HepG2 (cell line): ENCODE measurements at regions not wholly inside any gene's neighbourhood (a gene's known extent, or its start where the extent isn't known, plus 50 kb on each side); places are given as distances from the start of the nearest gene placed in this dataset.

ENCODE experiments used
- ATAC-seq: fragments of 200-7000 bp; cut with Tn5 transposase; 3 replicates; pipeline ENCODE4 v1.9.1; 2020; ENCODE audit warnings: mild to moderate bottlenecking, moderate library complexity
- BruUV-seq: library from RNA; stranded (reverse); fragments of 400-500 nt; replicated peaks from 2 replicates; lab custom pipeline; 2021; lab: Mats Ljungman, UMichigan
- CTCF ChIA-PET: fragments of 300-600 bp; formaldehyde crosslinking; extraction: SDS; loops from one replicate; lab custom pipeline; 2021; ENCODE audit warnings: low total read pairs, inconsistent platforms, low intra/inter-chr PET ratio; lab: Yijun Ruan, JAX
- POLR2A ChIA-PET: fragments of 350-600 bp; sonication (Branson Sonifier 250); formaldehyde crosslinking; loops from one replicate; lab custom pipeline; 2020; ENCODE audit warnings: antibody characterized with exemption, inconsistent platforms; lab: Yijun Ruan, JAX
- DNase-seq: peaks from one replicate; pipeline ENCODE4 v3.0.0-alpha.2; 2015; ENCODE audit warnings: low spot score
- FAIRE-seq: peaks from 3 replicates; lab custom pipeline; 2011; peaks lifted over from hg19 to GRCh38; lab: Jason Lieb, UNC
- H2AFZ ChIP-seq: one replicate; pipeline ENCODE4 v1.6.1; 2011; ENCODE audit warnings: low read length, inconsistent platforms
- H3K27ac ChIP-seq: fragments of 300-600 bp; 3 replicates; pipeline ENCODE4 v1.8.0; 2011; ENCODE audit warnings: mixed run types, mild to moderate bottlenecking, mixed read lengths, low read length, inconsistent platforms; ENCODE audit not compliant: insufficient read depth; ENCODE audit errors: extremely low read length
- H3K27me3 ChIP-seq, 2 experiments: fragments of 200-600 bp in 1 of 2; 2 replicates in 1 of 2; 3 replicates in 1 of 2; pipeline versions ENCODE4 v1.6.0 to v1.8.0; 2011; ENCODE audit warnings: low read length in 2 of 2, mild to moderate bottlenecking in 2 of 2, moderate library complexity in 2 of 2, inconsistent platforms in 1 of 2; ENCODE audit not compliant: insufficient read depth in 2 of 2, control insufficient read depth in 1 of 2
- H3K36me3 ChIP-seq, 2 experiments: fragments of 200-600 bp in 1 of 2; replicated peaks in 1 of 2; 2 replicates in 1 of 2; 3 replicates in 1 of 2; pipeline versions ENCODE4 v1.5.1 to v1.8.0; 2011; ENCODE audit warnings: low read length in 2 of 2, inconsistent platforms in 1 of 2; ENCODE audit not compliant: insufficient read depth in 2 of 2, control insufficient read depth in 1 of 2
- H3K4me1 ChIP-seq: 2 replicates; pipeline ENCODE4 v1.5.1; 2012; ENCODE audit warnings: low read length, inconsistent platforms; ENCODE audit not compliant: insufficient read depth
- H3K4me2 ChIP-seq: 2 replicates; pipeline ENCODE4 v1.6.0; 2011; ENCODE audit warnings: low read depth, low read length, inconsistent platforms
- H3K4me3 ChIP-seq, 3 experiments: fragments of 200-600 bp in 1 of 3; sonication (generic), shearing (Covaris generic) in 1 of 3; replicated peaks in 1 of 3; 2 replicates each; pipeline ENCODE4 v1.5.1; 2011 to 2016; ENCODE audit warnings: low read length in 3 of 3, inconsistent platforms in 2 of 3, low read depth in 2 of 3, mild to moderate bottlenecking in 2 of 3, control low read depth in 1 of 3, mixed read lengths in 1 of 3; ENCODE audit not compliant: insufficient read depth in 1 of 3
- H3K79me2 ChIP-seq: one replicate; pipeline ENCODE4 v1.6.1; 2011; ENCODE audit warnings: low read length, inconsistent platforms; ENCODE audit not compliant: insufficient read depth
- H3K9ac ChIP-seq: 2 replicates; pipeline ENCODE4 v1.6.0; 2011; ENCODE audit warnings: mild to moderate bottlenecking, low read depth, low read length, inconsistent platforms; ENCODE audit not compliant: insufficient read depth
- H3K9me3 ChIP-seq: 2 replicates; pipeline ENCODE4 v1.5.1; 2012; ENCODE audit warnings: mild to moderate bottlenecking, low read length
- H4K20me1 ChIP-seq: 2 replicates; pipeline ENCODE4 v1.6.0; 2011; ENCODE audit warnings: inconsistent platforms, mild to moderate bottlenecking, low read length, moderate library complexity; ENCODE audit not compliant: insufficient read depth
- CBX2 ChIP-seq, 2 experiments: fragments of 200-600 bp in 1 of 2; sonication (generic); formaldehyde crosslinking in 1 of 2; IDR thresholded peaks; 2 replicates each; pipeline versions ENCODE4 v1.7.0 to v1.8.1; 2018 to 2022; ENCODE audit warnings: low read depth in 2 of 2, low read length in 1 of 2, mild to moderate bottlenecking in 1 of 2, missing genetic modification reagents in 1 of 2
- CEBPG ChIP-seq: IDR thresholded peaks from 2 replicates; pipeline ENCODE4 v1.6.1; 2016
- CHD4 ChIP-seq: fragments of 200-600 bp; sonication (generic); IDR thresholded peaks from 2 replicates; pipeline ENCODE4 v1.7.0; 2017; ENCODE audit warnings: mild to moderate bottlenecking, low read length, borderline replicate concordance
- FOSL2 ChIP-seq: sonication (generic); formaldehyde crosslinking; IDR thresholded peaks from 2 replicates; pipeline ENCODE4 v1.4.0; 2020; ENCODE audit warnings: missing genetic modification reagents
- HDAC2 ChIP-seq: sonication (generic); formaldehyde crosslinking; IDR thresholded peaks from 2 replicates; pipeline ENCODE4 v1.4.0; 2020; ENCODE audit warnings: missing genetic modification reagents
- HNF4A ChIP-seq: sonication (generic); formaldehyde crosslinking; IDR thresholded peaks from 2 replicates; pipeline ENCODE4 v1.4.0; 2020; ENCODE audit warnings: missing genetic modification reagents
- KLF9 ChIP-seq: IDR thresholded peaks from 2 replicates; pipeline ENCODE4 v1.6.1; 2016; ENCODE audit warnings: low read depth
- NCOA2 ChIP-seq: sonication (generic); formaldehyde crosslinking; IDR thresholded peaks from 2 replicates; pipeline ENCODE4 v1.8.0; 2022; ENCODE audit warnings: inconsistent platforms
- NFIC ChIP-seq: IDR thresholded peaks from 2 replicates; pipeline ENCODE4 v1.6.1; 2012; ENCODE audit warnings: mild to moderate bottlenecking, low read length, inconsistent platforms
- RFX5 ChIP-seq: IDR thresholded peaks from 2 replicates; pipeline ENCODE4 v1.6.1; 2011; ENCODE audit warnings: low read depth, low read length, improper control_type of control experiment
- ZNF256 ChIP-seq: sonication (generic); formaldehyde crosslinking; conservative IDR thresholded peaks from 2 replicates; pipeline ENCODE4 v1.4.0; 2020; ENCODE audit warnings: missing genetic modification reagents
- ZNF263 ChIP-seq: sonication (generic); formaldehyde crosslinking; IDR thresholded peaks from 2 replicates; pipeline ENCODE4 v1.4.0; 2020; ENCODE audit warnings: missing genetic modification reagents
- ZNF7 ChIP-seq: IDR thresholded peaks from 2 replicates; pipeline ENCODE4 v1.6.1; 2016; ENCODE audit warnings: missing biosample characterization, missing genetic modification reagents
- ZSCAN30 ChIP-seq: sonication (generic); formaldehyde crosslinking; IDR thresholded peaks from 2 replicates; pipeline ENCODE4 v1.5.0; 2020; ENCODE audit warnings: mild to moderate bottlenecking, missing genetic modification reagents
- WGBS: methylation state at CpG from one replicate; pipeline ENCODE4 v1.1.6; 2017; ENCODE audit warnings: low lambda C conversion rate; 5-methylcytosine and 5-hydroxymethylcytosine counted together
- in situ Hi-C: cut with HindIII; loops from 2 replicates; pipeline ENCODE4 v1.10.0; 2017; ENCODE audit warnings: low pct_unique_long_range_greater_than_20kb; ENCODE audit not compliant: extremely low pct_ligation_motif_present
- intact Hi-C: fragments of 100-400 bp; cut with micrococcal nuclease; formaldehyde crosslinking; loops from one replicate; pipeline ENCODE4 v1.10.0; 2022; ENCODE audit not compliant: unreplicated experiment

GRCh38 chr2:104915107-104915793, 61.3 kb downstream of the POU3F3 start (continued):
- TF ChIP-seq KLF9 = no peak
- no peak for TF ChIP-seq HDAC2 (CRISPR knock-in tag)
- TF ChIP-seq ZNF256 = no peak
- TF ChIP-seq CBX2 (IDR thresholded peaks at IDR 0.05; ENCODE audit: low read depth, low read length) = no peak
- TF ChIP-seq CBX2 (CRISPR knock-in tag; IDR thresholded peaks at IDR 0.05; ENCODE audit: low read depth) = no peak
- TF ChIP-seq ZSCAN30 (CRISPR knock-in tag) = no peak

GRCh38 chr2:104919127-104919526, 65.2 kb downstream of the POU3F3 start:
- Histone ChIP-seq H2AFZ (no peak overlapping the region), H3K79me2 (no peaks in the 10 kb centered on the region), H3K36me3 (no peaks in the 10 kb centered on the region), H3K27me3 (peaks cover 0 to 7% of the 10 kb centered on the region in 2 experiments; a peak in 1 of 5 replicates), H4K20me1 (no peaks in the 10 kb centered on the region), H3K4me2 (no peak overlapping the region), H3K4me3 (no peak overlapping the region), H3K4me1 (no peaks in the 10 kb centered on the region; the same call in 1 of the 2 replicates), H3K27ac (no peak overlapping the region), H3K9me3 (no peaks in the 10 kb centered on the region), H3K9ac (no peak overlapping the region)
- no peak; the same call in 2 of the 3 replicates for ATAC-seq
- FAIRE-seq = no peak
- ChIA-PET POLR2A (no interaction called here), CTCF (no interaction called here)
- in situ Hi-C loops = no loop called here
- no TSS peak for BruUV-seq
- intact Hi-C loops = no loop called here
- DNase-seq = peak; percentile 13
- 0% methylated on average over 3 of the region's 3 CpGs for WGBS
- TF ChIP-seq ZNF263 (no peak), CHD4 (no peak), ZNF7 (CRISPR knock-in tag) (peak; percentile 89), NCOA2 (CRISPR knock-in tag) (no peak), CEBPG (no peak), RFX5 (no peak), FOSL2 (CRISPR knock-in tag) (no peak), HNF4A (CRISPR knock-in tag) (peak; percentile 20; the same call in 1 of the 2 replicates), NFIC (no peak)
